Smooth muscle cell (in vitro differentiated cells): ENCODE measurements at regions not wholly inside any gene's neighbourhood (a gene's known extent, or its start where the extent isn't known, plus 50 kb on each side); places are given as distances from the start of the nearest gene placed in this dataset.
A peak's percentile ranks its signal among the peaks of the same experiment; 100 is the strongest.
"Not testable (repeated sequence)": the region's sequence is repeated elsewhere in the genome, so short reads cannot be mapped to it uniquely, and the experiment has no call there.

Experiments
- DNase-seq: peaks from one replicate; lab custom pipeline; 2025; ENCODE audit not compliant: unreplicated experiment; lab: John Stamatoyannopoulos, UW
- H2AFZ ChIP-seq: fragments of 200-600 bp; sonication (generic); 2 replicates; pipeline ENCODE4 v1.6.0; 2016; ENCODE audit warnings: antibody characterized with exemption, low read depth, mild to moderate bottlenecking
- H3F3A ChIP-seq: fragments of 200-600 bp; sonication (generic); 2 replicates; pipeline ENCODE4 v1.6.0; 2017; ENCODE audit warnings: antibody characterized with exemption, low read depth
- H3K27ac ChIP-seq: fragments of 200-600 bp; sonication (generic); 2 replicates; pipeline ENCODE4 v1.5.1; 2016; ENCODE audit warnings: low read depth, mild to moderate bottlenecking
- H3K27me3 ChIP-seq: fragments of 200-600 bp; sonication (generic); 2 replicates; pipeline ENCODE4 v1.6.1; 2016; ENCODE audit warnings: low read depth, mild to moderate bottlenecking
- H3K36me3 ChIP-seq: fragments of 200-600 bp; sonication (generic); 2 replicates; pipeline ENCODE4 v1.5.1; 2016; ENCODE audit warnings: low read depth
- H3K4me1 ChIP-seq: fragments of 200-600 bp; sonication (generic); 2 replicates; pipeline ENCODE4 v1.5.1; 2016; ENCODE audit warnings: low read depth
- H3K4me2 ChIP-seq: fragments of 200-600 bp; sonication (generic); 2 replicates; pipeline ENCODE4 v1.6.0; 2016; ENCODE audit warnings: mild to moderate bottlenecking
- H3K4me3 ChIP-seq: fragments of 200-600 bp; sonication (generic); 2 replicates; pipeline ENCODE4 v1.5.1; 2016; ENCODE audit warnings: mild to moderate bottlenecking
- H3K79me2 ChIP-seq: fragments of 200-600 bp; sonication (generic); 2 replicates; pipeline ENCODE4 v1.6.0; 2016; ENCODE audit warnings: low read depth, mild to moderate bottlenecking
- H3K9ac ChIP-seq: fragments of 200-600 bp; sonication (generic); 2 replicates; pipeline ENCODE4 v1.6.0; 2016; ENCODE audit warnings: low read depth
- H3K9me3 ChIP-seq: fragments of 200-600 bp; sonication (generic); replicated peaks from 2 replicates; pipeline ENCODE4 v1.5.1; 2016; ENCODE audit warnings: low read depth
- H4K20me1 ChIP-seq: fragments of 200-600 bp; sonication (generic); 2 replicates; pipeline ENCODE4 v1.6.0; 2016; ENCODE audit warnings: low read depth
- WGBS: methylation state at CpG from one replicate; pipeline ENCODE4 v1.1.7; 2016; ENCODE audit warnings: low lambda C conversion rate; 5-methylcytosine and 5-hydroxymethylcytosine counted together
- TF ChIP-seq, protein P1 (sequence below): fragments of 200-600 bp; sonication (generic); IDR thresholded peaks from 2 replicates; pipeline ENCODE4 v1.5.1; 2017; ENCODE audit warnings: borderline replicate concordance, mild to moderate bottlenecking, antibody characterized with exemption; ENCODE audit not compliant: insufficient read depth, poor library complexity, severe bottlenecking

DNA sequence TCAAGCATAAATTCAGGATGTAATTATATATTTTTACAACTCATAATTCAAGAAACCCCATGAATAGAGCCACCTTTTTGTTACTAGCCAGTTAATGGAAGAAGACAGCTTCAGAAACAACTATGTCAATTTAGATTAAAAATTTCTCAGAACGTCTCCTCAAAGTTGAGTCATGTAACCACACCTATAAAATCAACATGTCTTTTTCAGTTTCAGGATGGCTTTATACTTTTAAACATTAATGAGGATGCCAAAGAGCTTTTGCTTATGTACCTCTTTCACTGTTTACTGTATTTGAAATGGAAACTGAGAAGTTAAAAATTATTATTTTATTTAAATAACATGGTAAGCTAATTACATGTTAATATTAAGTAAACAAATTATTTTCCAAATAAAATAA, 280.1 kb downstream of the PTH2R start:
- H3K4me2 ChIP-seq = no peak overlapping the region
- WGBS = 58% methylated on average over 1 of the region's 1 CpG
- no peaks in the 10 kb centered on the region for H3K4me1 ChIP-seq
- no peak for DNase-seq
- TF ChIP-seq, protein P1, sequence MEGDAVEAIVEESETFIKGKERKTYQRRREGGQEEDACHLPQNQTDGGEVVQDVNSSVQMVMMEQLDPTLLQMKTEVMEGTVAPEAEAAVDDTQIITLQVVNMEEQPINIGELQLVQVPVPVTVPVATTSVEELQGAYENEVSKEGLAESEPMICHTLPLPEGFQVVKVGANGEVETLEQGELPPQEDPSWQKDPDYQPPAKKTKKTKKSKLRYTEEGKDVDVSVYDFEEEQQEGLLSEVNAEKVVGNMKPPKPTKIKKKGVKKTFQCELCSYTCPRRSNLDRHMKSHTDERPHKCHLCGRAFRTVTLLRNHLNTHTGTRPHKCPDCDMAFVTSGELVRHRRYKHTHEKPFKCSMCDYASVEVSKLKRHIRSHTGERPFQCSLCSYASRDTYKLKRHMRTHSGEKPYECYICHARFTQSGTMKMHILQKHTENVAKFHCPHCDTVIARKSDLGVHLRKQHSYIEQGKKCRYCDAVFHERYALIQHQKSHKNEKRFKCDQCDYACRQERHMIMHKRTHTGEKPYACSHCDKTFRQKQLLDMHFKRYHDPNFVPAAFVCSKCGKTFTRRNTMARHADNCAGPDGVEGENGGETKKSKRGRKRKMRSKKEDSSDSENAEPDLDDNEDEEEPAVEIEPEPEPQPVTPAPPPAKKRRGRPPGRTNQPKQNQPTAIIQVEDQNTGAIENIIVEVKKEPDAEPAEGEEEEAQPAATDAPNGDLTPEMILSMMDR = no peak
- no peaks in the 10 kb centered on the region for H3K9me3 ChIP-seq
- no peaks in the 10 kb centered on the region for H3K36me3 ChIP-seq
- no peak overlapping the region for H2AFZ ChIP-seq
- no peaks in the 10 kb centered on the region for H3K27me3 ChIP-seq
- no peak overlapping the region for H3K9ac ChIP-seq
- no peaks in the 10 kb centered on the region for H4K20me1 ChIP-seq
- no peaks in the 10 kb centered on the region for H3K79me2 ChIP-seq
- H3F3A ChIP-seq = no peaks in the 10 kb centered on the region
- H3K4me3 ChIP-seq = no peak overlapping the region
- no peak overlapping the region for H3K27ac ChIP-seq

DNA sequence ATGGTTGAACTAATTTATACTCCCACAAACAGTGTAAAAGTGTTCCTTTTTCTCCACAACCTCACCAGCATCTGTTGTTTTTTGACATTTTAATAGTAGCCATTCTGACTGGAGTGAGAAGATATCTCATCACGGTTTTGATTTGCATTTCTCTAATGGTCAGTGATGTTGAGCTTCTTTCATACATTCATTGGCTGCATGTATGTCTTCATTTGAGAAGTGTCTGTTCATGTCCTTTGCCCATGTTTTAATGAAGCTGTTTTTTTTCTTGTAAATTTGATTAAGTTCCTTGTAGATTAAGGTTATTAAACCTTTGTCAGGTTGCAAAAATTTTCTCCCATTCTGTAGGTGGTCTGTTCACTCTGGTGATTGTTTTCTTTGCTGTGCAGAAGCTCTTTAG, 281.1 kb downstream of the PTH2R start:
- H3K9me3 ChIP-seq, H4K20me1 ChIP-seq, H3K9ac ChIP-seq, H2AFZ ChIP-seq, H3K4me3 ChIP-seq, H3F3A ChIP-seq, H3K4me2 ChIP-seq, H3K27me3 ChIP-seq, H3K79me2 ChIP-seq, H3K36me3 ChIP-seq, H3K4me1 ChIP-seq, H3K27ac ChIP-seq, DNase-seq: not testable (repeated sequence)
- 88% methylated on average over 1 of the region's 1 CpG for WGBS

DNA sequence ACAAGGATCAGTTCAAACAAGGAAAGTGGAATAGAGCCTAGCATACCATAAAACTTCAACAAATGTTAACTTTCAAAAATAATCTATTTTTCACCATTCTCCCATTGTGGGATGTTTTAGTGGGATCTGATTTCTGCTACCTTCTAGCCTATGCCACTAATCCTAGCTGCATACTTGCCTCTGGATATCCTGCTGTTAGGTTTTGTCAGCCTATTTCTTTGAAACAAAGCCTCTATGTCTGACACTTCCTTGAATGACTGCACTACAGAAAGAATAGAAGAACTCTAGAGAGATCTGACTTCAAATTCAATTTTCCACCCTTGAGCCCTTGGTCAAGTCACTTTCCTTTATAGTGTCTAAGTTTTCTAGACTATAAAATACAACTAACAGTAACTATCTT, 291.5 kb downstream of the PTH2R start:
- Histone ChIP-seq H2AFZ (no peak overlapping the region), H3K4me2 (peak overlapping the region; percentile 64), H3K4me3 (no peak overlapping the region), H3K9ac (no peak overlapping the region), H3K36me3 (no peaks in the 10 kb centered on the region), H3K27me3 (no peaks in the 10 kb centered on the region), H4K20me1 (no peaks in the 10 kb centered on the region), H3F3A (no peaks in the 10 kb centered on the region), H3K27ac (peak overlapping the region; percentile 42), H3K79me2 (no peaks in the 10 kb centered on the region), H3K9me3 (no peaks in the 10 kb centered on the region), H3K4me1 (peaks cover 20% of the 10 kb centered on the region)
- no peak for DNase-seq
- TF ChIP-seq, protein P1 = no peak

DNA sequence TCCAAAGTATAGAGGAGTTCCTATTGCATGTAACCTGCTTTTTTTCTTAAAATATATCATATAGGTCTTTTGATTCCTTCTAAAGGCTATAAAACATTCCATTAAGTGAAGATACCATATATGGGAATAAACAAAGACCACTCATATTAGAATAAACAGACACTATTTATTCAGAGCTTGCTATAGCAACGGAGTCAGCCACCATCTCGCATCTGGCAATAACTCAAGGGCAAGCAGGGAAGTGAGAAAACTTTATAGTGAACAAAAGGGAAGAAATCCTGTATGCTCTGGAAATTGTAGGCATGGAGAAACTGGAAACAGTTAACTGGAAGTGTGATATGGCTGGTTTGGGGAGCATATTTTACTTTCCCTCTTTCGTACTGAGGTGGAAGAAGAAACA, 301.9 kb downstream of the PTH2R start:
- no peak overlapping the region for H2AFZ ChIP-seq
- H3K9me3 ChIP-seq = no peaks in the 10 kb centered on the region
- H3K4me3 ChIP-seq = no peak overlapping the region
- no peaks in the 10 kb centered on the region for H3K36me3 ChIP-seq
- TF ChIP-seq, protein P1 = no peak
- no peaks in the 10 kb centered on the region for H3K27me3 ChIP-seq
- DNase-seq = no peak
- H4K20me1 ChIP-seq = no peaks in the 10 kb centered on the region
- WGBS = 93% methylated on average over 3 of the region's 3 CpGs
- no peak overlapping the region for H3K27ac ChIP-seq
- H3K9ac ChIP-seq = no peak overlapping the region
- peaks cover 19% of the 10 kb centered on the region for H3K4me1 ChIP-seq
- H3K4me2 ChIP-seq = no peak overlapping the region
- no peaks in the 10 kb centered on the region for H3K79me2 ChIP-seq
- H3F3A ChIP-seq = no peaks in the 10 kb centered on the region
